ENCODE measurements at regions not wholly inside any gene's neighbourhood (a gene's known extent, or its start where the extent isn't known, plus 50 kb on each side); places are given as distances from the start of the nearest gene placed in this dataset.
"Not testable (repeated sequence)": the region's sequence is repeated elsewhere in the genome, so short reads cannot be mapped to it uniquely, and the experiment has no call there.

- Histone ChIP-seq H3K27ac (no peak overlapping the region), H3K4me3 (no peak overlapping the region), H3K4me1 (replicated peaks in 1 of 2) (peaks cover 0 to 3% of the 10 kb centered on the region in 2 donors)
- in situ Hi-C loops (cut with MboI; ENCODE audit: low pct_unique_long_range_greater_than_20kb in 2 of 9, low sequenced_read_pairs in 9 of 9, unreplicated experiment in 9 of 9): no loop called here
- peak in 1 of 8 experiments; percentile 57 for ATAC-seq (replicated peaks in 6 of 8)
These were observed 111.0 kb downstream of the MINAR1 start for GRCh38 chr15:79543097-79543496.

- 0 to 100% (median 50%) methylated on average over 1 of the region's 2 CpGs; no CpG with 5 or more reads in 5 of the 10 experiments for WGBS, 10 experiments
- peaks cover 3 to 4% of the 10 kb centered on the region in 2 donors for H3K4me1 ChIP-seq (replicated peaks in 1 of 2)
- in situ Hi-C loops (cut with MboI; ENCODE audit: low pct_unique_long_range_greater_than_20kb in 2 of 9, low sequenced_read_pairs in 9 of 9, unreplicated experiment in 9 of 9): no loop called here
- no peak for ATAC-seq (replicated peaks in 6 of 8)
- no peak overlapping the region for H3K27ac ChIP-seq
- H3K4me3 ChIP-seq: no peak overlapping the region
These were observed 117.1 kb downstream of the MINAR1 start for GRCh38 chr15:79549196-79549595.

- WGBS, 10 experiments: 89 to 90% (median 89%) methylated on average over 2 to 9 of the region's 24 CpGs; no CpG with 5 or more reads in 7 of the 10 experiments
- Histone ChIP-seq H3K4me1 (replicated peaks in 1 of 2) (peaks cover 10 to 19% of the 10 kb centered on the region in 2 donors), H3K27ac (no peak overlapping the region), H3K4me3 (no peak overlapping the region)
- no peak for ATAC-seq (replicated peaks in 6 of 8)
- in situ Hi-C loops (cut with MboI; ENCODE audit: low pct_unique_long_range_greater_than_20kb in 2 of 9, low sequenced_read_pairs in 9 of 9, unreplicated experiment in 9 of 9): no loop called here
These were observed 128.2 kb downstream of the MINAR1 start for GRCh38 chr15:79560384-79560783.

GRCh38 chr15:79561982-79562381 is 129.8 kb downstream of the MINAR1 start:
- peak in 5 of 8 experiments; percentile 25 to 60 (median 41) for ATAC-seq (replicated peaks in 6 of 8)

GRCh38 chr15:79562403-79562815 is 130.3 kb downstream of the MINAR1 start:
- Histone ChIP-seq H3K27ac (peak overlapping the region; percentile 8 to 69), H3K4me1 (replicated peaks in 1 of 2) (peaks cover 10 to 19% of the 10 kb centered on the region in 2 donors), H3K4me3 (no peak overlapping the region)
- ATAC-seq (replicated peaks in 6 of 8): peak in 5 of 8 experiments; percentile 55 to 82 (median 75)
- 0 to 72% (median 50%) methylated on average over 2 to 14 of the region's 14 CpGs; no CpG with 5 or more reads in 1 of the 10 experiments for WGBS, 10 experiments
- in situ Hi-C loops (cut with MboI; ENCODE audit: low pct_unique_long_range_greater_than_20kb in 2 of 9, low sequenced_read_pairs in 9 of 9, unreplicated experiment in 9 of 9): no loop called here

More at GRCh38 chr15:79561982-79562381, 129.8 kb downstream of the MINAR1 start:
- Histone ChIP-seq H3K4me1 (replicated peaks in 1 of 2) (peaks cover 10 to 19% of the 10 kb centered on the region in 2 donors), H3K4me3 (no peak overlapping the region), H3K27ac (peak overlapping the region; percentile 8 to 69)
- in situ Hi-C loops (cut with MboI; ENCODE audit: low pct_unique_long_range_greater_than_20kb in 2 of 9, low sequenced_read_pairs in 9 of 9, unreplicated experiment in 9 of 9): no loop called here
- WGBS, 10 experiments: 0 to 92% (median 67%) methylated on average over 1 to 4 of the region's 4 CpGs; no CpG with 5 or more reads in 1 of the 10 experiments

- Histone ChIP-seq H3K4me1 (replicated peaks in 1 of 2) (peaks cover 10 to 19% of the 10 kb centered on the region in 2 donors), H3K27ac (peak overlapping the region; percentile 25 to 69), H3K4me3 (no peak overlapping the region)
- in situ Hi-C loops (cut with MboI; ENCODE audit: low pct_unique_long_range_greater_than_20kb in 2 of 9, low sequenced_read_pairs in 9 of 9, unreplicated experiment in 9 of 9): no loop called here
- ATAC-seq (replicated peaks in 6 of 8): peak in 2 of 8 experiments; percentile 4
- 14 to 100% (median 67%) methylated on average over 1 to 9 of the region's 10 CpGs; no CpG with 5 or more reads in 3 of the 10 experiments for WGBS, 10 experiments
These were observed 130.8 kb downstream of the MINAR1 start for GRCh38 chr15:79562899-79563298.

GRCh38 chr15:79570004-79570403 is 137.9 kb downstream of the MINAR1 start:
- ATAC-seq (replicated peaks in 6 of 8): no peak
- WGBS, 10 experiments: 70 to 100% (median 86%) methylated on average over 1 to 2 of the region's 2 CpGs; no CpG with 5 or more reads in 6 of the 10 experiments
- H3K27ac ChIP-seq: no peak overlapping the region
- peaks cover 15 to 17% of the 10 kb centered on the region in 2 donors for H3K4me1 ChIP-seq (replicated peaks in 1 of 2)
- no peak overlapping the region for H3K4me3 ChIP-seq
- in situ Hi-C loops (cut with MboI; ENCODE audit: low pct_unique_long_range_greater_than_20kb in 2 of 9, low sequenced_read_pairs in 9 of 9, unreplicated experiment in 9 of 9): no loop called here

GRCh38 chr15:79572691-79573404 is 140.7 kb downstream of the MINAR1 start:
- Histone ChIP-seq H3K4me3 (no peak overlapping the region), H3K27ac (peak overlapping the region in 1 of 2 donors; percentile 77), H3K4me1 (replicated peaks in 1 of 2) (peaks cover 15 to 17% of the 10 kb centered on the region in 2 donors)
- in situ Hi-C loops (cut with MboI; ENCODE audit: low pct_unique_long_range_greater_than_20kb in 2 of 9, low sequenced_read_pairs in 9 of 9, unreplicated experiment in 9 of 9): no loop called here
- peak in 7 of 8 experiments; percentile 29 to 75 (median 64) for ATAC-seq (replicated peaks in 6 of 8)
- WGBS, 10 experiments: 14 to 100% (median 70%) methylated on average over 2 to 5 of the region's 6 CpGs; no CpG with 5 or more reads in 1 of the 10 experiments

GRCh38 chr15:79574431-79575273 is 142.5 kb downstream of the MINAR1 start:
- WGBS, 10 experiments: 40 to 80% (median 45%) methylated on average over 1 to 2 of the region's 2 CpGs; no CpG with 5 or more reads in 3 of the 10 experiments
- H3K27ac ChIP-seq; H3K4me3 ChIP-seq; ATAC-seq (replicated peaks in 6 of 8); in situ Hi-C loops (cut with MboI; ENCODE audit: low pct_unique_long_range_greater_than_20kb in 2 of 9, low sequenced_read_pairs in 9 of 9, unreplicated experiment in 9 of 9): not testable (repeated sequence)
- peaks cover 15 to 17% of the 10 kb centered on the region in 2 donors for H3K4me1 ChIP-seq (replicated peaks in 1 of 2)

GRCh38 chr15:79582650-79583049 is 150.5 kb downstream of the MINAR1 start:
- Histone ChIP-seq H3K4me1 (replicated peaks in 1 of 2) (no peaks in the 10 kb centered on the region), H3K27ac (no peak overlapping the region), H3K4me3 (no peak overlapping the region)
- in situ Hi-C loops (cut with MboI; ENCODE audit: low pct_unique_long_range_greater_than_20kb in 2 of 9, low sequenced_read_pairs in 9 of 9, unreplicated experiment in 9 of 9): no loop called here
- ATAC-seq (replicated peaks in 6 of 8): no peak

- Histone ChIP-seq H3K4me1 (replicated peaks in 1 of 2) (peaks cover 7 to 10% of the 10 kb centered on the region in 2 donors), H3K4me3 (no peak overlapping the region), H3K27ac (no peak overlapping the region)
- WGBS, 10 experiments: 33 to 81% (median 61%) methylated on average over 1 to 5 of the region's 6 CpGs; no CpG with 5 or more reads in 3 of the 10 experiments
- in situ Hi-C loops (cut with MboI; ENCODE audit: low pct_unique_long_range_greater_than_20kb in 2 of 9, low sequenced_read_pairs in 9 of 9, unreplicated experiment in 9 of 9): loop anchor here in 2 of 9 experiments (10.0 kb wide), 2 partner anchors 147 to 207 kb away; no protein-coding TSS in a partner anchor
- no peak for ATAC-seq (replicated peaks in 6 of 8)
These were observed 160.0 kb downstream of the MINAR1 start for GRCh38 chr15:79592126-79592525.

GRCh38 chr15:79593119-79593869 is 161.2 kb downstream of the MINAR1 start:
- Histone ChIP-seq H3K27ac (no peak overlapping the region), H3K4me3 (no peak overlapping the region), H3K4me1 (replicated peaks in 1 of 2) (peaks cover 7 to 10% of the 10 kb centered on the region in 2 donors)
- WGBS, 10 experiments: 0 to 83% (median 53%) methylated on average over 1 to 4 of the region's 4 CpGs
- in situ Hi-C loops (cut with MboI; ENCODE audit: low pct_unique_long_range_greater_than_20kb in 2 of 9, low sequenced_read_pairs in 9 of 9, unreplicated experiment in 9 of 9): loop anchor here in 2 of 9 experiments (10.0 kb wide), 2 partner anchors 148 to 208 kb away; no protein-coding TSS in a partner anchor
- peak in 3 of 8 experiments; percentile 34 to 38 (median 35) for ATAC-seq (replicated peaks in 6 of 8)

Measured in motor neuron (in vitro differentiated cells).